Activated naive CD4-positive, alpha-beta T cell treated with anti-CD3 and anti-CD28 coated beads, Interleukin-2, amount 10 ng/mL, durations not matched to agents 7 days and 5 days (primary cell): ENCODE measurements at regions not wholly inside any gene's neighbourhood (a gene's known extent, or its start where the extent isn't known, plus 50 kb on each side); places are given as distances from the start of the nearest gene placed in this dataset.

Source experiments
- CTCF ChIA-PET: fragments of 350-600 bp; sonication (Branson Sonifier 250); formaldehyde crosslinking; loops from one replicate; lab custom pipeline; 2021; ENCODE audit warnings: antibody characterized with exemption; lab: Charles Lee
- DNase-seq: peaks from one replicate; pipeline ENCODE4 v3.0.0-alpha.2; 2020
- H3K27ac Mint-ChIP-seq: one replicate; pipeline ENCODE4 v1.8.0; 2021; ENCODE audit warnings: mild to moderate bottlenecking, moderate library complexity, mixed read lengths
- H3K27me3 Mint-ChIP-seq: one replicate; pipeline ENCODE4 v1.8.0; 2021; ENCODE audit warnings: mild to moderate bottlenecking, mixed read lengths
- H3K36me3 Mint-ChIP-seq: one replicate; pipeline ENCODE4 v1.8.0; 2021; ENCODE audit warnings: mixed read lengths
- H3K4me1 Mint-ChIP-seq: one replicate; pipeline ENCODE4 v1.8.0; 2021; ENCODE audit warnings: mixed read lengths
- H3K4me3 Mint-ChIP-seq: one replicate; pipeline ENCODE4 v1.8.0; 2021; ENCODE audit warnings: mild to moderate bottlenecking, moderate library complexity, mixed read lengths
- H3K9me3 Mint-ChIP-seq: one replicate; pipeline ENCODE4 v1.8.0; 2021; ENCODE audit warnings: mixed read lengths

GRCh38 chr7:136144182-136144581 lies 167.0 kb upstream of the MTPN start:
- Mint-ChIP-seq H3K4me3 (no peak overlapping the region), H3K27me3 (no peaks in the 10 kb centered on the region), H3K9me3 (no peaks in the 10 kb centered on the region), H3K27ac (no peak overlapping the region), H3K4me1 (no peaks in the 10 kb centered on the region), H3K36me3 (no peaks in the 10 kb centered on the region)
- DNase-seq: no peak
- CTCF ChIA-PET: no interaction called here

DNA sequence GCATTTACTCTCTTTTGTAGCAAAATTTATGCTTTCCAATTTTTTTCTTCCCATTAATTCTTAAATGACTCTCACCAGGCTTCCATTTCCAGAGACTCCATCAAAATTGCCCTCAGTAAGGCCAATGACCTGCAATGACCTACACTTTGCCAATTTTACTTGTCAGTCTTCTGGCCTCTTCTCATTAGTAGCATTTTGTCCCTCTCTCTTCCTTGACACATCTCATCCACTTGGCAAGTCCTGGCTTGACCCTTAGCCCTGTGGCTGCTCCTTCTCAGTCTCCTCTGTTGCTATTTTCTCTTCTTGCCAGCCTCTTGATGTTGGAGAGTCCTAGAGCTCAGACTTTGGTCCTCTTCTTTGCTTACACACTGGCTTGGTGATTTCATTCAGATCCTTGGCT lies 166.1 kb upstream of the MTPN start:
- Mint-ChIP-seq H3K4me1 (no peaks in the 10 kb centered on the region), H3K4me3 (no peak overlapping the region), H3K27me3 (no peaks in the 10 kb centered on the region), H3K27ac (no peak overlapping the region), H3K9me3 (no peaks in the 10 kb centered on the region), H3K36me3 (no peaks in the 10 kb centered on the region)
- CTCF ChIA-PET: no interaction called here
- no peak for DNase-seq

DNA sequence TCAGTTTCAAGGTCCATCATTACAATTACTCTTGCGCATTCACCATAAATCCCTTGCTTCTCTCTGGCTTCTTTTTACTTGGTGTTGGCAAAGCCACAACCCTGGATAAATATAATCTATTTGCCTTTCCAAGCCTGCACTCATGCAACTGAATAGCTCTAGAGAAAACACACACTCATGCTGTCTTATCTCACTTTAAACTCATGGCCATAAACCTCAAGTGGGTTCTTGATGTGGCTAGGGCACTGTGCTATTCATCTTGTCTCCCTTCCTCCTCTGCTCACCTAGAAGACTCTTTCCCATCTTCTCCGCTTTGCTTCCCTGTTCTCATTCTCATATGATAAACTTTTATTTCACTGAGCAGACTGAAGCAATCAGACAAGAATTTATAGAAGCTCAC lies 165.4 kb upstream of the MTPN start:
- no peaks in the 10 kb centered on the region for H3K36me3 Mint-ChIP-seq
- H3K4me1 Mint-ChIP-seq: no peaks in the 10 kb centered on the region
- CTCF ChIA-PET: no interaction called here
- H3K4me3 Mint-ChIP-seq: no peak overlapping the region
- H3K27me3 Mint-ChIP-seq: no peaks in the 10 kb centered on the region
- no peak overlapping the region for H3K27ac Mint-ChIP-seq
- DNase-seq: no peak
- H3K9me3 Mint-ChIP-seq: no peaks in the 10 kb centered on the region

GRCh38 chr7:136140469-136140868 lies 163.3 kb upstream of the MTPN start:
- Mint-ChIP-seq H3K27ac (no peak overlapping the region), H3K27me3 (no peaks in the 10 kb centered on the region), H3K36me3 (no peaks in the 10 kb centered on the region), H3K9me3 (no peaks in the 10 kb centered on the region), H3K4me1 (no peaks in the 10 kb centered on the region), H3K4me3 (no peak overlapping the region)
- CTCF ChIA-PET: interaction anchor here (0.8 kb wide), 1 partner anchor 341 kb away, joined by 3 read pairs; no protein-coding TSS in a partner anchor
- DNase-seq: no peak

DNA sequence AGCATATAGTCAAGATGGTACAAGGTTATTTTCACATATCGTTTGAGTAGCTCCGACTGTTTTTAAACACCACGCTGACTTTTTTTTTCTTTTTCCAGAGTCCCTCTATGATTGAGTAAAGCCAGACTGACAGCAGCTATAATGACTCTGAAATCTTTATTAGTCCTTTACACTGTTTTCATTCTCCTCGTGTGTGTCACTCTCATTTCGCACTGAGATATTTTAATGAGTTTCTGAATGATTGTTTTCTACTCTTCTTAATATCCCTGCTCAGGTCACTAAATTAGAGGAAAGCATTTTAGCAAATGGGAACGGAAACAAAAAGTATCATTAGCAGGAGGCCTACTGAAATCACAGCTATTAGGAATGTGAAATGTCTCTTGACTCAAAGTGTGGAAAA lies 162.3 kb upstream of the MTPN start:
- Mint-ChIP-seq H3K4me3 (no peak overlapping the region), H3K9me3 (no peaks in the 10 kb centered on the region)
- CTCF ChIA-PET: no interaction called here

GRCh38 chr7:136138991-136139390 lies 161.8 kb upstream of the MTPN start:
- H3K27ac Mint-ChIP-seq: no peak overlapping the region
- no peaks in the 10 kb centered on the region for H3K9me3 Mint-ChIP-seq
- CTCF ChIA-PET: no interaction called here
- no peak overlapping the region for H3K4me3 Mint-ChIP-seq
- H3K27me3 Mint-ChIP-seq: no peaks in the 10 kb centered on the region
- no peaks in the 10 kb centered on the region for H3K4me1 Mint-ChIP-seq
- no peak for DNase-seq
- no peaks in the 10 kb centered on the region for H3K36me3 Mint-ChIP-seq

More for the DNA sequence above, 162.3 kb upstream of the MTPN start:
- H3K27ac Mint-ChIP-seq: no peak overlapping the region
- no peaks in the 10 kb centered on the region for H3K4me1 Mint-ChIP-seq
- no peaks in the 10 kb centered on the region for H3K27me3 Mint-ChIP-seq
- H3K36me3 Mint-ChIP-seq: no peaks in the 10 kb centered on the region
- DNase-seq: no peak

DNA sequence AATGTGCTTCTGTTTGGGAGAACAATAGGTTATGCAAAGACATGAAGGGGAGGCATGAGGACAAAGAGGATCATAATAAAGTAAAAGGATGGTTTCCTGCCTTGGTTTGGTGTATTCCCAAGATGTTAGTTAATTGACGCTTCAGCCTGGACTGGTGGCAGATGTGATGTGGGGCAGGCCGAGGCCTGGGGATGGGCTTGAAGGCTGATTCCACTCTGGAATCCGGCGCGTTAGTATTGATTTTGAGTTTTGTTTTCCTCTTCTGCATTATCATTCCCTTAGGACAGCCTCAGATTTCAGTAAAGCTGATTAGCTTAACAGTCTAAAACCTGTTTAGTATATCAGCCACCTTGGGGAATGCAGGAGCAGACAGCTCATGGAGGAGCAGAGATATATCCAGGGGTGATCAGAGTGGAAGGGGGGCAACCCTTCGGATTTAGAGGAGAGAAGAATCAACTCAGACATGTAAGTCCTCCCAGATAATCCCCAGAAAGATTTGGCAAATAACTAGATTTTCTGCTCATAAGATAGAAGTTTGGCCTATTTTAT lies 159.8 kb upstream of the MTPN start:
- no peaks in the 10 kb centered on the region for H3K27me3 Mint-ChIP-seq
- no peaks in the 10 kb centered on the region for H3K36me3 Mint-ChIP-seq
- no peak for DNase-seq
- no peaks in the 10 kb centered on the region for H3K4me1 Mint-ChIP-seq
- no peak overlapping the region for H3K4me3 Mint-ChIP-seq
- H3K27ac Mint-ChIP-seq: no peak overlapping the region
- CTCF ChIA-PET: no interaction called here
- H3K9me3 Mint-ChIP-seq: no peaks in the 10 kb centered on the region

GRCh38 chr7:136134503-136134902 lies 157.3 kb upstream of the MTPN start:
- H3K36me3 Mint-ChIP-seq: no peaks in the 10 kb centered on the region
- no peaks in the 10 kb centered on the region for H3K4me1 Mint-ChIP-seq
- no peaks in the 10 kb centered on the region for H3K9me3 Mint-ChIP-seq
- H3K27ac Mint-ChIP-seq: no peak overlapping the region
- DNase-seq: no peak
- no peaks in the 10 kb centered on the region for H3K27me3 Mint-ChIP-seq
- CTCF ChIA-PET: no interaction called here
- no peak overlapping the region for H3K4me3 Mint-ChIP-seq

GRCh38 chr7:136133551-136133950 lies 156.4 kb upstream of the MTPN start:
- no peak overlapping the region for H3K4me3 Mint-ChIP-seq
- no peaks in the 10 kb centered on the region for H3K27me3 Mint-ChIP-seq
- CTCF ChIA-PET: no interaction called here
- H3K4me1 Mint-ChIP-seq: no peaks in the 10 kb centered on the region
- no peaks in the 10 kb centered on the region for H3K36me3 Mint-ChIP-seq
- DNase-seq: no peak
- H3K27ac Mint-ChIP-seq: no peak overlapping the region
- no peaks in the 10 kb centered on the region for H3K9me3 Mint-ChIP-seq

DNA sequence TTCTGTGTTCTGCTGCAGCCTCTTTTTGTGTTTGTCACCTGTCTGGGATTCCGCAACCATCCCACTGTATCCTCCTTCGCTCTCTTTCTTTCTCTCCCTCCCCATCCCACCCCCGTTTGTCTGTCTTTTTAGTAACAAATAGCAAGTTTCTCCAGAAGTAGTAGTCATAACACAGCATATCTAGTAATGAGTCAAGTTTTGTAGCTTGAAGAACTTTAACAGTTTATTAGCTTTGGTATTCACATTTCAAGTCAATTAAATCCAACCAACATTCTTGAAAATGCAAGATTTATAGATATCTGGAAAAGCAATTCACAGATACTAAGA lies 154.1 kb upstream of the MTPN start:
- H3K27me3 Mint-ChIP-seq: no peaks in the 10 kb centered on the region
- no peak for DNase-seq
- no peak overlapping the region for H3K4me3 Mint-ChIP-seq
- no peaks in the 10 kb centered on the region for H3K9me3 Mint-ChIP-seq
- no peaks in the 10 kb centered on the region for H3K36me3 Mint-ChIP-seq
- H3K27ac Mint-ChIP-seq: no peak overlapping the region
- no peaks in the 10 kb centered on the region for H3K4me1 Mint-ChIP-seq
- CTCF ChIA-PET: no interaction called here

- H3K4me1 Mint-ChIP-seq: no peaks in the 10 kb centered on the region
- no peak overlapping the region for H3K27ac Mint-ChIP-seq
- no peaks in the 10 kb centered on the region for H3K27me3 Mint-ChIP-seq
- H3K4me3 Mint-ChIP-seq: no peak overlapping the region
- no peaks in the 10 kb centered on the region for H3K36me3 Mint-ChIP-seq
- H3K9me3 Mint-ChIP-seq: no peaks in the 10 kb centered on the region
- CTCF ChIA-PET: interaction anchor here (1.2 kb wide), 1 partner anchor 15 kb away, joined by 3 read pairs; no protein-coding TSS in a partner anchor
- no peak for DNase-seq
Measured at GRCh38 chr7:136130511-136131303, 153.5 kb upstream of the MTPN start.

DNA sequence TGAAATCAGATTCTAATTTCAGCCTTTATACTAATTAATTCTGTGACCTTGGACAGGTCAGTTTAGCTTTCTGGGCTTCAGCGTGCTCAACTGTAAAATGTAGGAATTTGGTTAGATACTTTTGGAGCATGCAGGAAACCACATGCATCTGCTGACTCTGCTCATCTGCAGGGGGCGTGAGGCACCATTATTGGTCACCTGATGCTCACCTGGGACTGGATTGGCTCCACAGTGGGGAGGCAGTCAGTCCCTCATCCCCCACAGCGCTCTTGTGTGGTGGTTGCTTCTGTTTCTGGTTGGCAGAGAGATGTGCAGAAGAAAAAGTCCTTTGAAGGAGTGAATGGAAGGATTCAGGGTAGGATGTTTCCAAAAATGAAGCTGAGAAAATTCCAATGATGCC lies 150.9 kb upstream of the MTPN start:
- CTCF ChIA-PET: interaction anchor here (0.6 to 1.2 kb wide), 2 partner anchors 13 to 59 kb away, joined by 3 read pairs; no protein-coding TSS in a partner anchor
- no peaks in the 10 kb centered on the region for H3K36me3 Mint-ChIP-seq
- peaks cover 3% of the 10 kb centered on the region for H3K27me3 Mint-ChIP-seq
- no peaks in the 10 kb centered on the region for H3K4me1 Mint-ChIP-seq
- no peak for DNase-seq
- H3K4me3 Mint-ChIP-seq: no peak overlapping the region
- H3K9me3 Mint-ChIP-seq: no peaks in the 10 kb centered on the region
- no peak overlapping the region for H3K27ac Mint-ChIP-seq

- no peak overlapping the region for H3K4me3 Mint-ChIP-seq
- DNase-seq: no peak
- no peaks in the 10 kb centered on the region for H3K36me3 Mint-ChIP-seq
- no peaks in the 10 kb centered on the region for H3K9me3 Mint-ChIP-seq
- H3K4me1 Mint-ChIP-seq: no peaks in the 10 kb centered on the region
- CTCF ChIA-PET: interaction anchor here (1.4 kb wide), 1 partner anchor 8 kb away, joined by 6 read pairs; no protein-coding TSS in a partner anchor
- peaks cover 3% of the 10 kb centered on the region for H3K27me3 Mint-ChIP-seq
- no peak overlapping the region for H3K27ac Mint-ChIP-seq
Measured at GRCh38 chr7:136123352-136123751, 146.2 kb upstream of the MTPN start.

GRCh38 chr7:136122026-136122425 lies 144.9 kb upstream of the MTPN start:
- Mint-ChIP-seq H3K4me3 (no peak overlapping the region), H3K4me1 (no peaks in the 10 kb centered on the region), H3K27me3 (peaks cover 3% of the 10 kb centered on the region), H3K36me3 (no peaks in the 10 kb centered on the region), H3K9me3 (no peaks in the 10 kb centered on the region), H3K27ac (no peak overlapping the region)
- no peak for DNase-seq
- CTCF ChIA-PET: no interaction called here

DNA sequence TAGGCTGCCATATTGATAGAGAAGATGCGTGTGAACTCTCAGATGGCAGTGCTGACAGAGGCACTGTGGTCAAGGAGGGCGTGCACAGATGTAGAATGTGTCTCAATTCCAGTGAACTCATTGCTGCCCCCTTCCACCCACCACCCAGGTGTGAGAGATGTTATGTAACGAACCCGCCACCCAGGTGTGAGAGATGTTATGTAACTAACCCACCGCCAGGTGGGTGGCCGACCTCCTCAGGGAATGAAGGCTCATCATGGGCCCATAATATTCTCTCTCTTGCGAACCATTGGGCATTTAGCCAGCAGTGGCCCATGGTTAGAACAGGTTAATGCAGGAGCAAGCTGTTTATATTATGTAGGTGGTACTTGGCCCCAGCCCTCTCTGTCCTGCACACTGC lies 140.4 kb upstream of the MTPN start:
- Mint-ChIP-seq H3K36me3 (no peaks in the 10 kb centered on the region), H3K27ac (no peak overlapping the region), H3K4me3 (no peak overlapping the region), H3K9me3 (no peaks in the 10 kb centered on the region), H3K4me1 (no peaks in the 10 kb centered on the region), H3K27me3 (no peaks in the 10 kb centered on the region)
- CTCF ChIA-PET: no interaction called here
- no peak for DNase-seq
